ENCODE measurements at regions not wholly inside any gene's neighbourhood (a gene's known extent, or its start where the extent isn't known, plus 50 kb on each side); places are given as distances from the start of the nearest gene placed in this dataset.

GRCh38 chr1:93744299-93744988, 62.8 kb upstream of the BCAR3 start:
- no peak for DNase-seq (ENCODE audit: low spot score)

GRCh38 chr1:93743465-93743864, 61.8 kb upstream of the BCAR3 start:
- DNase-seq (ENCODE audit: low spot score) = no peak

- DNase-seq (ENCODE audit: low spot score) = peak; percentile 78
Observed at GRCh38 chr1:93740601-93741031, 59.0 kb upstream of the BCAR3 start.

- DNase-seq (ENCODE audit: low spot score) = no peak
Observed at GRCh38 chr1:93740157-93740556, 58.5 kb upstream of the BCAR3 start.

GRCh38 chr1:93739472-93739871, 57.8 kb upstream of the BCAR3 start:
- no peak for DNase-seq (ENCODE audit: low spot score)

DNA sequence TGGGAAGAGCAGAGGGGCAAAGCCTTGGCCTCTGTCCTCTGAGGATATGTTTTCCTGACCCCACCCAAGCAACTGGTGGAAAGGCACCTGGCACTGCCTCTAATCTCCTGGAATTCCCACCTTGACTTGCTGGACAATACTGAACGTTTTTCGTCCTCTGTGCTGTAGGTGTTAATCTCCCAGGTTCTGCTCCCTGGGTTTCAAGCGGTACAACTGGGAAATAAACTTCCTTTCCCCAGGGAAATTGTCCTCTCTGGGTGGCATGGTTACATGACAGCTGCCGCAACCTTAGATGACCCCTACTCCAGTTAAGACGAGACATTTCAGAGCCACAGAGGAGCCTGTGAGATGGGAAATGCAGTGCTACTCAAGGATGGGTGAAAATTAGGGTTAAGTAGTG, 57.3 kb upstream of the BCAR3 start:
- no peak for DNase-seq (ENCODE audit: low spot score)

DNA sequence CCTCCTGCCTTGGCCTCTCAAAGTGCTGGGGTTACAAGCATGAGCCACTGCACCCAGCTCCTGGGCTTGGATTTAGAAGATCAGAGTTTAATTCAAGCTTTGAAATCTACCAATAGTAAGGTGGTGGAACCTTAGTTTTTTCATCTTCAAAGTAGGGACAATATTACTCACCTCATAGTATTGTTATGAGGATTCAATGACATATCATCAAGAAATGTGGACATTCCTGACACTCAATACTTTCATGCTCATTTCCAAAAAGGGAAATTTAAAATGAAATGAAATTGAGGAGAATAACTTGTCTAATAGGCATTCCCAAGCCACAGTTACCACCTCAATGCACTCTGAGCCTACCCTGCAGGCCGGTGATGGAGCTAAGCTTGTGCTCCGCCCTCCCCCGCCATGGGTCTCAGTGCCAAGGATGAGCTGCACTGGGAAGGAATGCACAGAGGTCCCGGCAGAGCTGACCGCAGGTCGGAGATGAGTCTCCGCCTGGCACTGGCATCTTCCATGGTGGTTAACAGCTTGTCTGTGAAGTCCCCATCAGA, 56.5 kb upstream of the BCAR3 start:
- no peak for DNase-seq (ENCODE audit: low spot score)

DNA sequence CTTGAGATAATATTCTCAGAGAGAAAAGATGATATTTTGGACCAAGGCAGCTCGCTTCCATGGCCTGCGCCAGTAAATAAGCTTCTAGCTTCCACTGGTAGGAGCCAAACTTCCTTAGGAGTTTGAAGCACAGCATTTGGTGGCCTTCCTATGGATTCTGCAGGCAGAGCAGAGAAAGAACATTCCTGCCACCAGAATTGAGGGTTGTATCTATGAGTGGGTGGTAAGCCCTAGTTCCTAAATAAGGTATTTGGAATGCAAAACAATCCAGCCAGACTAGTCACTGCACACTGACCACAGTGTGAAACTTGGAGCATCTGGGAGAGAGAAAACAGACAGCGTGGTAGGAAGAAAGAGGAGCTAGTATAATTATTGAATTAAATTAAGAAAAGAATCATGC, 54.1 kb upstream of the BCAR3 start:
- no peak for DNase-seq (ENCODE audit: low spot score)

DNA sequence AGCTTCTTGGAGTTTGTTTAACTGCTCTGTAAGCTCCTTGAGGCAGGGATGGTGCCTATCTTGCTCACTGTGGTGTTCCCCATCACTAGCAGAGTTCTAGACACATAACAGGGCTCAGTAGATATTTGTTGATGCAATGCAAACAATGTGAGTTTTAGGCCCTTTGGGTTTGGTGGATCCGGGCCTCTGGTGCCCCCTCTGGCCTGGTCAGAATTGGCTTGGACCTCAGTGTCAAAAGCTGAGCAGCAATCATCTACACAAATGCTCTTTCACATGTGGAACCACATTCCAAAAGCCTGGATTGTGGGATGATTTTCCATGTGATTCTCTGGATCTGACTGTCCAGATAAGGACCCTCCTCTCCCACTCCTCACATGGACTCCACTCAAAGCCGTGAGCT, 53.4 kb upstream of the BCAR3 start:
- DNase-seq (ENCODE audit: low spot score) = no peak

GRCh38 chr1:93733340-93733739, 51.7 kb upstream of the BCAR3 start:
- no peak for DNase-seq (ENCODE audit: low spot score)

- DNase-seq (ENCODE audit: low spot score) = no peak
Observed at GRCh38 chr1:93732514-93732913, 50.9 kb upstream of the BCAR3 start.
